Activated CD4-positive, alpha-beta T cell treated with anti-CD3 and anti-CD28 coated beads, Interleukin-2, amount 50 U/mL, for 48 hours (primary cell): ENCODE measurements at regions not wholly inside any gene's neighbourhood (a gene's known extent, or its start where the extent isn't known, plus 50 kb on each side); places are given as distances from the start of the nearest gene placed in this dataset.

ENCODE experiments used
- DNase-seq, 2 experiments: peaks; one replicate each; pipeline ENCODE4 v3.0.0-alpha.2; 2020

GRCh38 chr14:32006263-32007110 is 70.6 kb upstream of the ARHGAP5 start:
- no peak for DNase-seq

- no peak for DNase-seq
Measured at GRCh38 chr14:32007755-32008362, 69.2 kb upstream of the ARHGAP5 start.

- DNase-seq, result no peak
Measured at GRCh38 chr14:32008602-32009193, 68.4 kb upstream of the ARHGAP5 start.

- DNase-seq, result no peak
Measured at GRCh38 chr14:32009221-32009975, 67.7 kb upstream of the ARHGAP5 start.

GRCh38 chr14:32009976-32010581 is 67.0 kb upstream of the ARHGAP5 start:
- no peak for DNase-seq

- DNase-seq, result no peak
Measured at GRCh38 chr14:32010604-32011125, 66.4 kb upstream of the ARHGAP5 start.

GRCh38 chr14:32011225-32011624 is 65.9 kb upstream of the ARHGAP5 start:
- DNase-seq, result no peak

GRCh38 chr14:32012062-32012461 is 65.0 kb upstream of the ARHGAP5 start:
- no peak for DNase-seq

GRCh38 chr14:32012571-32012970 is 64.5 kb upstream of the ARHGAP5 start:
- no peak for DNase-seq

- DNase-seq, result no peak
Measured at GRCh38 chr14:32013083-32013482, 64.0 kb upstream of the ARHGAP5 start.

GRCh38 chr14:32014057-32014456 is 63.0 kb upstream of the ARHGAP5 start:
- DNase-seq, result no peak

- DNase-seq, result no peak
Measured at GRCh38 chr14:32014498-32014897, 62.6 kb upstream of the ARHGAP5 start.

GRCh38 chr14:32015166-32015565 is 61.9 kb upstream of the ARHGAP5 start:
- no peak for DNase-seq

GRCh38 chr14:32017587-32017986 is 59.5 kb upstream of the ARHGAP5 start:
- no peak for DNase-seq

GRCh38 chr14:32018391-32019092 is 58.6 kb upstream of the ARHGAP5 start:
- DNase-seq, result no peak

- no peak for DNase-seq
Measured at GRCh38 chr14:32019276-32019675, 57.8 kb upstream of the ARHGAP5 start.

- DNase-seq, result no peak
Measured at GRCh38 chr14:32020882-32021281, 56.2 kb upstream of the ARHGAP5 start.

- no peak for DNase-seq
Measured at GRCh38 chr14:32021341-32021740, 55.8 kb upstream of the ARHGAP5 start.

GRCh38 chr14:32022525-32022924 is 54.6 kb upstream of the ARHGAP5 start:
- no peak for DNase-seq

GRCh38 chr14:32022938-32023466 is 54.1 kb upstream of the ARHGAP5 start:
- no peak for DNase-seq

- no peak for DNase-seq
Measured at GRCh38 chr14:32023540-32023939, 53.6 kb upstream of the ARHGAP5 start.
